GM23248 (cell line): ENCODE measurements at regions not wholly inside any gene's neighbourhood (a gene's known extent, or its start where the extent isn't known, plus 50 kb on each side); places are given as distances from the start of the nearest gene placed in this dataset.

Source experiments
- DNase-seq: peaks from one replicate; pipeline ENCODE4 v3.0.0-alpha.2; 2015
- H2AFZ ChIP-seq: fragments of 200-600 bp; sonication (generic); 2 replicates; pipeline ENCODE4 v1.6.1; 2016; ENCODE audit warnings: antibody characterized with exemption
- H3F3A ChIP-seq: fragments of 200-600 bp; sonication (generic); 2 replicates; pipeline ENCODE4 v1.6.1; 2016; ENCODE audit warnings: mild to moderate bottlenecking, antibody characterized with exemption, mixed run types; ENCODE audit not compliant: insufficient read depth
- H3K27ac ChIP-seq: fragments of 200-600 bp; sonication (generic); 2 replicates; pipeline ENCODE4 v1.5.1; 2016; ENCODE audit warnings: mild to moderate bottlenecking
- H3K27me3 ChIP-seq: fragments of 200-600 bp; sonication (generic); replicated peaks from 2 replicates; pipeline ENCODE4 v1.6.1; 2016; ENCODE audit warnings: mild to moderate bottlenecking; ENCODE audit not compliant: insufficient read depth
- H3K36me3 ChIP-seq: fragments of 200-600 bp; sonication (generic); 2 replicates; pipeline ENCODE4 v1.6.1; 2016; ENCODE audit warnings: low read depth, mild to moderate bottlenecking
- H3K4me1 ChIP-seq: fragments of 200-600 bp; sonication (generic); 2 replicates; pipeline ENCODE4 v1.6.1; 2016; ENCODE audit warnings: mild to moderate bottlenecking; ENCODE audit not compliant: insufficient read depth
- H3K4me2 ChIP-seq: fragments of 200-600 bp; sonication (generic); one replicate; pipeline ENCODE4 v1.6.1; 2016; ENCODE audit warnings: mild to moderate bottlenecking; ENCODE audit not compliant: unreplicated experiment
- H3K4me3 ChIP-seq: fragments of 200-600 bp; sonication (generic); 2 replicates; pipeline ENCODE4 v1.5.1; 2016; ENCODE audit warnings: mild to moderate bottlenecking
- H3K79me2 ChIP-seq: fragments of 200-600 bp; sonication (generic); 2 replicates; pipeline ENCODE4 v1.6.1; 2016; ENCODE audit warnings: mild to moderate bottlenecking; ENCODE audit not compliant: insufficient read depth
- H3K9ac ChIP-seq: fragments of 200-600 bp; sonication (generic); 2 replicates; pipeline ENCODE4 v1.6.1; 2016; ENCODE audit warnings: mild to moderate bottlenecking
- H3K9me2 ChIP-seq: fragments of 200-600 bp; sonication (generic); 2 replicates; pipeline ENCODE4 v1.6.1; 2016; ENCODE audit warnings: mixed run types, mild to moderate bottlenecking, moderate library complexity; ENCODE audit not compliant: insufficient read depth
- H3K9me3 ChIP-seq: fragments of 200-600 bp; sonication (generic); one replicate; pipeline ENCODE4 v1.6.1; 2017; ENCODE audit warnings: low read depth
- H4K20me1 ChIP-seq: fragments of 200-600 bp; sonication (generic); 2 replicates; pipeline ENCODE4 v1.6.0; 2016; ENCODE audit not compliant: insufficient read depth
- EZH2 ChIP-seq: fragments of 200-600 bp; sonication (generic); IDR thresholded peaks from 2 replicates; pipeline ENCODE4 v1.6.1; 2018; ENCODE audit warnings: antibody characterized with exemption, mild to moderate bottlenecking; ENCODE audit not compliant: insufficient read depth, poor library complexity, severe bottlenecking
- EZH2phosphoT487 ChIP-seq: fragments of 200-600 bp; sonication (generic); IDR thresholded peaks from 2 replicates; pipeline ENCODE4 v1.6.1; 2018; ENCODE audit warnings: antibody characterized with exemption, moderate library complexity, mild to moderate bottlenecking, low read depth; ENCODE audit not compliant: insufficient read depth
- WGBS, 2 experiments: methylation state at CpG; one replicate each; pipeline ENCODE4 v1.1.6; 2015 to 2017; ENCODE audit warnings: low lambda C conversion rate in 2 of 2, low coverage in 1 of 2; ENCODE audit errors: missing lambda C conversion rate in 2 of 2; 5-methylcytosine and 5-hydroxymethylcytosine counted together
- in situ Hi-C: fragments of 300-500 bp; cut with MboI; formaldehyde crosslinking; loops from 2 replicates; pipeline ENCODE4 v1.15.0; 2020

- Histone ChIP-seq H4K20me1 (no peaks in the 10 kb centered on the region), H3F3A (no peaks in the 10 kb centered on the region), H3K4me2 (no peak overlapping the region), H3K9me2 (no peaks in the 10 kb centered on the region), H3K79me2 (no peaks in the 10 kb centered on the region), H2AFZ (no peak overlapping the region), H3K27me3 (no peaks in the 10 kb centered on the region), H3K36me3 (no peaks in the 10 kb centered on the region), H3K27ac (no peak overlapping the region), H3K4me3 (no peak overlapping the region), H3K9me3 (no peaks in the 10 kb centered on the region), H3K4me1 (no peaks in the 10 kb centered on the region), H3K9ac (no peak overlapping the region)
- WGBS, 2 experiments, result 16 to 18% methylated on average over 6 of the region's 6 CpGs
- no peak for TF ChIP-seq EZH2phosphoT487
- TF ChIP-seq EZH2, result no peak
- in situ Hi-C loops, result no loop called here
- DNase-seq, result no peak
Measured at GRCh38 chr18:5729983-5730699, 165.2 kb downstream of the TMEM200C start.

- no peak overlapping the region for H3K4me2 ChIP-seq
- H3F3A ChIP-seq, result no peaks in the 10 kb centered on the region
- no peak for DNase-seq
- H2AFZ ChIP-seq, result no peak overlapping the region
- no peaks in the 10 kb centered on the region for H3K9me3 ChIP-seq
- H3K4me3 ChIP-seq, result no peak overlapping the region
- 22 to 29% methylated on average over 5 of the region's 5 CpGs for WGBS, 2 experiments
- no peak overlapping the region for H3K27ac ChIP-seq
- H3K4me1 ChIP-seq, result no peaks in the 10 kb centered on the region
- no peaks in the 10 kb centered on the region for H3K79me2 ChIP-seq
- no peaks in the 10 kb centered on the region for H3K9me2 ChIP-seq
- H4K20me1 ChIP-seq, result no peaks in the 10 kb centered on the region
- H3K27me3 ChIP-seq, result no peaks in the 10 kb centered on the region
- in situ Hi-C loops, result no loop called here
- no peaks in the 10 kb centered on the region for H3K36me3 ChIP-seq
- no peak overlapping the region for H3K9ac ChIP-seq
- TF ChIP-seq EZH2phosphoT487 (no peak), EZH2 (no peak)
Measured at GRCh38 chr18:5728531-5728930, 166.8 kb downstream of the TMEM200C start.

DNA sequence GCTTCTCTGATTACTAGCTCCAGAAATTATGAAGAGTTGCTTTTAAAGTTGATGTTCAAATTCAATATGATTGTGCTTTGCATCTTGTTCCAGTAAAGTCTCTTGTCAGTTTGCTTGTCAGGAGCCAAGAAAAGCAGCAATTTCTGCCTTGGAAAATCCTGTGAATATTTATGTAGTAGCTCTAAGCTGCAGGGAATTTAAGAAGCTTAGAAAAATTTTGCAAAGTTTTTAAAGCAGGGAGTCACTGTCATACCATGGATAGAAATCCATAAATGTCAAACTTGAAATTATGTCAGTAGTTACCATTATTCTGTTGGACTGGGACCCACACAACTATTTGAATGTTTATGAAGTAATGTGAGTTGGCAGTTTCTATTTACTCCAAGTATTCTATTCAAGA is 169.3 kb downstream of the TMEM200C start:
- Histone ChIP-seq H3K79me2 (no peaks in the 10 kb centered on the region), H2AFZ (no peak overlapping the region), H3K9me3 (no peaks in the 10 kb centered on the region), H3K9me2 (no peaks in the 10 kb centered on the region), H3F3A (no peaks in the 10 kb centered on the region), H3K27ac (no peak overlapping the region), H3K4me1 (no peaks in the 10 kb centered on the region), H3K27me3 (no peaks in the 10 kb centered on the region), H3K36me3 (no peaks in the 10 kb centered on the region), H3K4me2 (no peak overlapping the region), H4K20me1 (no peaks in the 10 kb centered on the region), H3K4me3 (no peak overlapping the region), H3K9ac (no peak overlapping the region)
- no peak for TF ChIP-seq EZH2
- TF ChIP-seq EZH2phosphoT487, result no peak
- no peak for DNase-seq
- in situ Hi-C loops, result no loop called here

DNA sequence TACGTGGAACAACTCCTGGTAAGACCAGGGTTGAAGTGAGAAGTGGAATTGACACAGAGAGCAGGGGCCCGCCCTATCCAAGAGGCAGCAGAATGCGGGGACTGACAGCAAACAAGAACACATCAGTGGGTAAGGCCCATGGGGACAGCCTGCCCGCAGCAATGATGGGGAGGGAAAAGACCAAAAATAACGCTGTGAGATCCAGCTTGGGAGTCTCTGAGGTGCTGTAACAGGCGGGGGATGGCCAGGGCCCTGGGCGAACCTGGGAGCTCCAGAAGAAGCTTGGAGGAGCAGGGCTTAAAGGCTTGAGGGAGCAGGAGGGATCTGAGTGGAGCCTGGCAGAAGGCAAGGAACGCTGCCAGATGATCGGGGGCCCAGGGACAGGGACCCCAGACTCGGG is 173.4 kb downstream of the TMEM200C start:
- Histone ChIP-seq H3K27ac (no peak overlapping the region), H3K9me2 (no peaks in the 10 kb centered on the region), H3F3A (no peaks in the 10 kb centered on the region), H2AFZ (no peak overlapping the region), H3K4me3 (no peak overlapping the region), H3K9me3 (no peaks in the 10 kb centered on the region), H3K79me2 (no peaks in the 10 kb centered on the region), H4K20me1 (no peaks in the 10 kb centered on the region), H3K4me1 (no peaks in the 10 kb centered on the region), H3K27me3 (no peaks in the 10 kb centered on the region), H3K4me2 (no peak overlapping the region), H3K36me3 (no peaks in the 10 kb centered on the region), H3K9ac (no peak overlapping the region)
- no peak for DNase-seq
- in situ Hi-C loops, result no loop called here
- TF ChIP-seq EZH2 (no peak), EZH2phosphoT487 (no peak)
- WGBS, 2 experiments, result 20 to 33% methylated on average over 10 of the region's 10 CpGs

- H3K9ac ChIP-seq, result no peak overlapping the region
- in situ Hi-C loops, result no loop called here
- H3K79me2 ChIP-seq, result no peaks in the 10 kb centered on the region
- no peaks in the 10 kb centered on the region for H3K36me3 ChIP-seq
- 50 to 57% methylated on average over 9 of the region's 9 CpGs for WGBS, 2 experiments
- H3K9me2 ChIP-seq, result no peaks in the 10 kb centered on the region
- H3F3A ChIP-seq, result no peaks in the 10 kb centered on the region
- no peak for DNase-seq
- H3K27me3 ChIP-seq, result no peaks in the 10 kb centered on the region
- H3K4me2 ChIP-seq, result no peak overlapping the region
- no peak overlapping the region for H2AFZ ChIP-seq
- no peaks in the 10 kb centered on the region for H3K9me3 ChIP-seq
- H3K4me3 ChIP-seq, result no peak overlapping the region
- H3K27ac ChIP-seq, result no peak overlapping the region
- no peaks in the 10 kb centered on the region for H3K4me1 ChIP-seq
- no peak for TF ChIP-seq EZH2
- TF ChIP-seq EZH2phosphoT487, result no peak
- no peaks in the 10 kb centered on the region for H4K20me1 ChIP-seq
Measured at GRCh38 chr18:5720132-5720531, 175.2 kb downstream of the TMEM200C start.
